ENCODE measurements at regions not wholly inside any gene's neighbourhood (a gene's known extent, or its start where the extent isn't known, plus 50 kb on each side); places are given as distances from the start of the nearest gene placed in this dataset.

DNA sequence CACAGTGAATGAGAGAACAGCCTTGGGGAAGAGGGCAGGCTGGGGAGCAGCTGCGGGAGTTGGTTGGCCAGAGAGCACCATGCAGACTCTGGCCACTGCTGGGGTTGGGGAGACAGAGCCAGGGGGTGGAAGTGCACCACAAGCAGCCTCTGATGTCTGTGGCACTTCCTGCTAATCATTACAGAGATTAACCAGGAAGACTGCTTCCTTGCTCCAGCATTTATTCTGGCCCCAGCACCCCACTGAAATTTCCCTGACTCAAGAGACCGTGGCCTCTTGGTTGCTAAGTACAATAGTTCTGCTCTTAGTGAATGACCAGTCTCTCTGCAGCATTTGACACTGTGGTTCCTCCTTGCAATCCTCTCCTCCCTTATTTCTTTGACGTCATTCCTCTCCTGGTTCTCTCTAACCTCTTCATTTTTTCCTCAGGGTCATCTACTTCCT, 266.2 kb upstream of the ROPN1 start:
- no peak for DNase-seq (ENCODE audit: low spot score)
- 0% methylated on average over 3 of the region's 3 CpGs for WGBS (ENCODE audit: low lambda C conversion rate)
- ChIA-PET CTCF (ENCODE audit: low intra/inter-chr PET ratio, low total read pairs) (no interaction called here), POLR2A (no interaction called here)
- Histone ChIP-seq H3K9me3 (ENCODE audit: low read length) (no peaks in the 10 kb centered on the region), H3K4me1 (ENCODE audit: insufficient read depth, low read length) (no peaks in the 10 kb centered on the region), H3K4me3 (replicated peaks in 1 of 3; ENCODE audit: insufficient read depth in 1 of 3, low read depth in 2 of 3, low read length in 3 of 3) (no peak overlapping the region), H3K79me2 (ENCODE audit: insufficient read depth, low read length) (no peaks in the 10 kb centered on the region), H2AFZ (ENCODE audit: low read length) (no peak overlapping the region), H4K20me1 (ENCODE audit: insufficient read depth, low read length) (no peaks in the 10 kb centered on the region), H3K4me2 (ENCODE audit: low read depth, low read length) (no peak overlapping the region), H3K27me3 (ENCODE audit: control insufficient read depth in 1 of 2, insufficient read depth in 2 of 2, low read length in 2 of 2) (peaks cover 0 to 8% of the 10 kb centered on the region in 2 experiments; a peak in 1 of 5 replicates), H3K27ac (ENCODE audit: extremely low read length, insufficient read depth, low read length) (no peak overlapping the region), H3K36me3 (replicated peaks in 1 of 2; ENCODE audit: control insufficient read depth in 1 of 2, insufficient read depth in 2 of 2, low read length in 2 of 2) (no peaks in the 10 kb centered on the region), H3K9ac (ENCODE audit: insufficient read depth, low read depth, low read length) (no peak overlapping the region)
- TF ChIP-seq ZNF572 (CRISPR knock-in tag; IDR thresholded peaks at IDR 0.05) (no peak), ATF7 (IDR thresholded peaks at IDR 0.05) (peak; percentile 32; the same call in 1 of the 2 replicates), ATF7 (CRISPR knock-in tag; IDR thresholded peaks at IDR 0.05) (no peak), ZNF598 (CRISPR knock-in tag; IDR thresholded peaks at IDR 0.05; ENCODE audit: borderline replicate concordance) (no peak), CREB1 (IDR thresholded peaks at IDR 0.05) (peak; percentile 58), CREB1 (CRISPR knock-in tag; IDR thresholded peaks at IDR 0.05) (no peak)
- intact Hi-C loops (cut with micrococcal nuclease; ENCODE audit: unreplicated experiment) (no loop called here), in situ Hi-C loops (cut with HindIII; ENCODE audit: extremely low pct_ligation_motif_present, low pct_unique_long_range_greater_than_20kb) (loop anchor here (25.0 kb wide), 1 partner anchor 246 kb away; no protein-coding TSS in a partner anchor)
- FAIRE-seq: no peak
- no peak for ATAC-seq
- no TSS peak for BruUV-seq (replicated peaks)

GRCh38 chr3:124260206-124260915, 268.4 kb upstream of the ROPN1 start:
- DNase-seq (ENCODE audit: low spot score) (no peak), FAIRE-seq (no peak), ATAC-seq (no peak)
- Histone ChIP-seq H3K27ac (ENCODE audit: extremely low read length, insufficient read depth, low read length) (no peak overlapping the region), H3K4me3 (replicated peaks in 1 of 3; ENCODE audit: insufficient read depth in 1 of 3, low read depth in 2 of 3, low read length in 3 of 3) (no peak overlapping the region), H3K9me3 (ENCODE audit: low read length) (no peaks in the 10 kb centered on the region), H3K36me3 (replicated peaks in 1 of 2; ENCODE audit: control insufficient read depth in 1 of 2, insufficient read depth in 2 of 2, low read length in 2 of 2) (no peaks in the 10 kb centered on the region), H3K4me2 (ENCODE audit: low read depth, low read length) (no peak overlapping the region), H3K4me1 (ENCODE audit: insufficient read depth, low read length) (peaks cover 8% of the 10 kb centered on the region), H3K9ac (ENCODE audit: insufficient read depth, low read depth, low read length) (no peak overlapping the region), H4K20me1 (ENCODE audit: insufficient read depth, low read length) (no peaks in the 10 kb centered on the region), H3K27me3 (ENCODE audit: control insufficient read depth in 1 of 2, insufficient read depth in 2 of 2, low read length in 2 of 2) (peaks cover 0 to 4% of the 10 kb centered on the region in 2 experiments; a peak in 1 of 5 replicates), H2AFZ (ENCODE audit: low read length) (no peak overlapping the region), H3K79me2 (ENCODE audit: insufficient read depth, low read length) (no peaks in the 10 kb centered on the region)
- ChIA-PET CTCF (ENCODE audit: low intra/inter-chr PET ratio, low total read pairs) (no interaction called here), POLR2A (no interaction called here)
- WGBS (ENCODE audit: low lambda C conversion rate): 0% methylated on average over 1 of the region's 1 CpG
- in situ Hi-C loops (cut with HindIII; ENCODE audit: extremely low pct_ligation_motif_present, low pct_unique_long_range_greater_than_20kb) (loop anchor here (25.0 kb wide), 1 partner anchor 248 kb away; no protein-coding TSS in a partner anchor), intact Hi-C loops (cut with micrococcal nuclease; ENCODE audit: unreplicated experiment) (no loop called here)
- no TSS peak for BruUV-seq (replicated peaks)
- TF ChIP-seq ZNF652 (CRISPR knock-in tag; IDR thresholded peaks at IDR 0.05; ENCODE audit: borderline replicate concordance, low read depth): no peak
- no peak for TF ChIP-seq CENPT (CRISPR knock-in tag; IDR thresholded peaks at IDR 0.05; ENCODE audit: low read depth)

Measured in HepG2 (cell line).